Esophagus muscularis mucosa (tissue), 4 donors: ENCODE measurements at regions not wholly inside any gene's neighbourhood (a gene's known extent, or its start where the extent isn't known, plus 50 kb on each side); places are given as distances from the start of the nearest gene placed in this dataset.

ENCODE experiments used
- CTCF ChIP-seq, 3 experiments: fragments of 200-600 bp in 2 of 3; fragments of 450-650 bp in 1 of 3; sonication (generic) in 2 of 3; IDR thresholded peaks; one replicate each; pipeline ENCODE4 v1.5.1; 2017 to 2019; ENCODE audit warnings: antibody characterized with exemption in 3 of 3, mild to moderate bottlenecking in 2 of 3, moderate library complexity in 1 of 3
- EP300 ChIP-seq: sonication (generic); formaldehyde crosslinking; IDR thresholded peaks from one replicate; pipeline ENCODE4 v1.6.1; 2017; ENCODE audit warnings: antibody characterized with exemption
- POLR2A ChIP-seq: fragments of 450-650 bp; IDR thresholded peaks from one replicate; pipeline ENCODE4 v1.6.1; 2017; ENCODE audit warnings: antibody characterized with exemption, moderate library complexity, mild to moderate bottlenecking, low read depth

- no peak for TF ChIP-seq CTCF (IDR thresholded peaks at IDR 0.05)
- TF ChIP-seq POLR2A: no peak
- TF ChIP-seq EP300: no peak
Measured at GRCh38 chr1:166490437-166490991, 323.7 kb upstream of the FAM78B start.
